MCF 10A (cell line): ENCODE measurements at regions not wholly inside any gene's neighbourhood (a gene's known extent, or its start where the extent isn't known, plus 50 kb on each side); places are given as distances from the start of the nearest gene placed in this dataset.

Experiments used
- BruUV-seq: library from RNA; stranded (reverse); fragments of 400-500 nt; replicated peaks from 2 replicates; lab custom pipeline; 2021; lab: Mats Ljungman, UMichigan
- CTCF ChIA-PET: fragments of 300-600 bp; sonication (Branson Sonifier 250); formaldehyde crosslinking; extraction: SDS; loops from one replicate; lab custom pipeline; 2021; ENCODE audit warnings: antibody characterized with exemption, inconsistent platforms; lab: Yijun Ruan, JAX
- POLR2A ChIA-PET: fragments of 300-600, 350-650 bp; sonication (Branson Sonifier 250); formaldehyde crosslinking; extraction: SDS; loops from one replicate; lab custom pipeline; 2020; ENCODE audit warnings: antibody characterized with exemption, inconsistent platforms; lab: Yijun Ruan, JAX
- DNase-seq: peaks from one replicate; pipeline ENCODE4 v3.0.0-alpha.2; 2018; ENCODE audit not compliant: unreplicated experiment
- H3K27ac Mint-ChIP-seq: one replicate; pipeline ENCODE4 v1.8.0; 2022; ENCODE audit warnings: mild to moderate bottlenecking, low read depth, mixed read lengths; ENCODE audit not compliant: unreplicated experiment
- H3K27me3 Mint-ChIP-seq: one replicate; pipeline ENCODE4 v1.8.0; 2022; ENCODE audit warnings: mixed read lengths; ENCODE audit not compliant: insufficient read depth, unreplicated experiment
- H3K36me3 Mint-ChIP-seq: one replicate; pipeline ENCODE4 v1.8.0; 2022; ENCODE audit warnings: mild to moderate bottlenecking, moderate library complexity, mixed read lengths; ENCODE audit not compliant: insufficient read depth, unreplicated experiment
- H3K4me1 Mint-ChIP-seq: one replicate; pipeline ENCODE4 v1.8.0; 2022; ENCODE audit warnings: mixed read lengths; ENCODE audit not compliant: insufficient read depth, unreplicated experiment
- H3K4me3 Mint-ChIP-seq: one replicate; pipeline ENCODE4 v1.8.0; 2022; ENCODE audit warnings: mild to moderate bottlenecking, moderate library complexity, mixed read lengths; ENCODE audit not compliant: unreplicated experiment
- H3K9me3 Mint-ChIP-seq: one replicate; pipeline ENCODE4 v1.8.0; 2022; ENCODE audit warnings: mixed read lengths; ENCODE audit not compliant: unreplicated experiment
- CTCF ChIP-seq: fragments of 200-600 bp; IDR thresholded peaks from one replicate; pipeline ENCODE4 v1.8.0; 2022; ENCODE audit warnings: antibody characterized with exemption, mild to moderate bottlenecking; ENCODE audit not compliant: unreplicated experiment
- intact Hi-C: fragments of 100-400 bp; cut with micrococcal nuclease; formaldehyde crosslinking; loops from 2 replicates; pipeline ENCODE4 v1.14.1; 2022

GRCh38 chr7:13188922-13189321, 501.5 kb downstream of the ARL4A start:
- POLR2A ChIA-PET = no interaction called here
- CTCF ChIA-PET = no interaction called here
- H3K4me3 Mint-ChIP-seq = no peak overlapping the region
- no peak for TF ChIP-seq CTCF
- H3K36me3 Mint-ChIP-seq = no peaks in the 10 kb centered on the region
- H3K9me3 Mint-ChIP-seq = no peaks in the 10 kb centered on the region
- intact Hi-C loops = no loop called here
- no peak overlapping the region for H3K27ac Mint-ChIP-seq
- H3K27me3 Mint-ChIP-seq = no peaks in the 10 kb centered on the region
- no peak for DNase-seq
- BruUV-seq = no TSS peak
- H3K4me1 Mint-ChIP-seq = no peaks in the 10 kb centered on the region

GRCh38 chr7:13189668-13190067, 502.2 kb downstream of the ARL4A start:
- Mint-ChIP-seq H3K27ac (no peak overlapping the region), H3K9me3 (no peaks in the 10 kb centered on the region), H3K27me3 (no peaks in the 10 kb centered on the region), H3K36me3 (no peaks in the 10 kb centered on the region), H3K4me3 (no peak overlapping the region), H3K4me1 (no peaks in the 10 kb centered on the region)
- intact Hi-C loops = no loop called here
- CTCF ChIA-PET = no interaction called here
- POLR2A ChIA-PET = no interaction called here
- no TSS peak for BruUV-seq
- no peak for DNase-seq
- no peak for TF ChIP-seq CTCF

GRCh38 chr7:13197501-13197900, 510.1 kb downstream of the ARL4A start:
- no peaks in the 10 kb centered on the region for H3K27me3 Mint-ChIP-seq
- intact Hi-C loops = no loop called here
- H3K27ac Mint-ChIP-seq = no peak overlapping the region
- no peak for TF ChIP-seq CTCF
- POLR2A ChIA-PET = no interaction called here
- no peak overlapping the region for H3K4me3 Mint-ChIP-seq
- no peaks in the 10 kb centered on the region for H3K9me3 Mint-ChIP-seq
- H3K4me1 Mint-ChIP-seq = peaks cover 8% of the 10 kb centered on the region
- no TSS peak for BruUV-seq
- DNase-seq = peak; percentile 58
- no peaks in the 10 kb centered on the region for H3K36me3 Mint-ChIP-seq
- CTCF ChIA-PET = no interaction called here

- DNase-seq = no peak
Measured at GRCh38 chr7:13198036-13198435, 510.6 kb downstream of the ARL4A start.

More at GRCh38 chr7:13198036-13198435, 510.6 kb downstream of the ARL4A start:
- no peak for TF ChIP-seq CTCF
- ChIA-PET POLR2A (interaction anchor here (0.8 kb wide), 1 partner anchor 18 kb away, joined by 5 read pairs; no protein-coding TSS in a partner anchor), CTCF (interaction anchor here (0.6 kb wide), 1 partner anchor 16 kb away, joined by 3 read pairs; no protein-coding TSS in a partner anchor)
- peaks cover 8% of the 10 kb centered on the region for H3K4me1 Mint-ChIP-seq
- no peak overlapping the region for H3K4me3 Mint-ChIP-seq
- intact Hi-C loops = no loop called here
- H3K9me3 Mint-ChIP-seq = no peaks in the 10 kb centered on the region
- H3K27ac Mint-ChIP-seq = no peak overlapping the region
- no peaks in the 10 kb centered on the region for H3K27me3 Mint-ChIP-seq
- no TSS peak for BruUV-seq
- no peaks in the 10 kb centered on the region for H3K36me3 Mint-ChIP-seq
